GM23338 (cell line): ENCODE measurements at regions not wholly inside any gene's neighbourhood (a gene's known extent, or its start where the extent isn't known, plus 50 kb on each side); places are given as distances from the start of the nearest gene placed in this dataset.

Experiments used
- ATAC-seq: fragments of 200-7000 bp; cut with Tn5 transposase; 3 replicates; pipeline ENCODE4 v1.9.1; 2020
- DNase-seq: peaks from one replicate; pipeline ENCODE4 v3.0.0-alpha.2; 2015; ENCODE audit warnings: low spot score
- H2AFZ ChIP-seq: fragments of 200-600 bp; sonication (generic); 2 replicates; pipeline ENCODE4 v1.8.0; 2016; ENCODE audit warnings: antibody characterized with exemption, mild to moderate bottlenecking, moderate library complexity
- H3F3A ChIP-seq: fragments of 200-600 bp; sonication (generic); replicated peaks from 2 replicates; pipeline ENCODE4 v1.8.0; 2017; ENCODE audit warnings: antibody characterized with exemption, mixed run types, low read depth
- H3K27ac ChIP-seq: fragments of 200-600 bp; sonication (generic); 2 replicates; pipeline ENCODE4 v1.6.1; 2016; ENCODE audit warnings: low read depth
- H3K27me3 ChIP-seq: fragments of 200-600 bp; sonication (generic); 2 replicates; pipeline ENCODE4 v1.8.0; 2016; ENCODE audit warnings: mild to moderate bottlenecking, mixed run types, moderate library complexity; ENCODE audit not compliant: insufficient read depth
- H3K36me3 ChIP-seq: fragments of 200-600 bp; sonication (generic); 2 replicates; pipeline ENCODE4 v1.8.0; 2016; ENCODE audit warnings: mild to moderate bottlenecking; ENCODE audit not compliant: insufficient read depth
- H3K4me1 ChIP-seq: fragments of 200-600 bp; sonication (generic); 2 replicates; pipeline ENCODE4 v1.8.0; 2016; ENCODE audit warnings: mild to moderate bottlenecking, moderate library complexity; ENCODE audit not compliant: insufficient read depth
- H3K4me2 ChIP-seq: fragments of 200-600 bp; sonication (generic); 2 replicates; pipeline ENCODE4 v1.7.1; 2017; ENCODE audit warnings: mixed run types
- H3K4me3 ChIP-seq: fragments of 200-600 bp; sonication (generic); 2 replicates; pipeline ENCODE4 v1.6.1; 2016; ENCODE audit warnings: mixed run types
- H3K79me2 ChIP-seq: fragments of 200-600 bp; sonication (generic); replicated peaks from 2 replicates; pipeline ENCODE4 v1.8.0; 2017; ENCODE audit warnings: mild to moderate bottlenecking; ENCODE audit not compliant: insufficient read depth
- H3K9me2 ChIP-seq: fragments of 200-600 bp; sonication (generic); 2 replicates; pipeline ENCODE4 v1.8.0; 2017; ENCODE audit not compliant: insufficient read depth
- H4K20me1 ChIP-seq: fragments of 200-600 bp; sonication (generic); replicated peaks from 2 replicates; pipeline ENCODE4 v1.8.0; 2017; ENCODE audit warnings: mild to moderate bottlenecking; ENCODE audit not compliant: insufficient read depth
- H3K27ac Mint-ChIP-seq: 2 replicates; pipeline ENCODE4 v1.8.0; 2020; ENCODE audit warnings: inconsistent platforms, mild to moderate bottlenecking, moderate library complexity, mixed read lengths
- H3K27me3 Mint-ChIP-seq: 3 replicates; pipeline ENCODE4 v1.8.0; 2022; ENCODE audit warnings: low read depth, mild to moderate bottlenecking, moderate library complexity, mixed read lengths, inconsistent platforms; ENCODE audit not compliant: insufficient read depth, poor library complexity
- H3K36me3 Mint-ChIP-seq: 3 replicates; pipeline ENCODE4 v1.8.0; 2021; ENCODE audit warnings: low read depth, mild to moderate bottlenecking, inconsistent platforms, moderate library complexity, mixed read lengths
- H3K4me1 Mint-ChIP-seq: 3 replicates; pipeline ENCODE4 v1.8.0; 2020; ENCODE audit warnings: mild to moderate bottlenecking, inconsistent platforms, mixed read lengths
- H3K4me3 Mint-ChIP-seq: 3 replicates; pipeline ENCODE4 v1.8.0; 2021; ENCODE audit warnings: moderate library complexity, mild to moderate bottlenecking, inconsistent platforms, mixed read lengths
- H3K9me3 Mint-ChIP-seq: 3 replicates; pipeline ENCODE4 v1.8.0; 2020; ENCODE audit warnings: moderate library complexity, mild to moderate bottlenecking, inconsistent platforms, mixed read lengths
- ETS1 ChIP-seq: IDR thresholded peaks from 2 replicates; pipeline ENCODE4 v1.6.1; 2016; ENCODE audit warnings: antibody characterized with exemption
- EZH2 ChIP-seq: fragments of 200-600 bp; sonication (generic); IDR thresholded peaks from one replicate; pipeline ENCODE4 v1.8.0; 2017; ENCODE audit warnings: antibody characterized with exemption, mild to moderate bottlenecking, low read depth; ENCODE audit not compliant: unreplicated experiment
- EZH2phosphoT487 ChIP-seq: fragments of 200-600 bp; sonication (generic); IDR thresholded peaks from one replicate; pipeline ENCODE4 v1.8.1; 2018; ENCODE audit warnings: antibody characterized with exemption; ENCODE audit not compliant: unreplicated experiment
- STAT1 ChIP-seq: IDR thresholded peaks from one replicate; pipeline ENCODE4 v1.6.1; 2016; ENCODE audit warnings: antibody characterized with exemption; ENCODE audit not compliant: unreplicated experiment
- ZNF331 ChIP-seq: fragments of 250-450 bp; sonication (Bioruptor Pico); IDR thresholded peaks from 2 replicates; pipeline ENCODE4 v1.5.0; 2020; ENCODE audit warnings: low read depth, mild to moderate bottlenecking, moderate library complexity
- TF ChIP-seq, protein P1 (sequence below), 2 experiments: fragments of 200-600 bp in 1 of 2; sonication (generic) in 1 of 2; conservative IDR thresholded peaks; 2 replicates each; pipeline versions ENCODE4 v1.5.1 to v1.6.1; 2016 to 2017; ENCODE audit warnings: antibody characterized with exemption in 2 of 2, low read depth in 2 of 2, mild to moderate bottlenecking in 2 of 2, moderate library complexity in 1 of 2

DNA sequence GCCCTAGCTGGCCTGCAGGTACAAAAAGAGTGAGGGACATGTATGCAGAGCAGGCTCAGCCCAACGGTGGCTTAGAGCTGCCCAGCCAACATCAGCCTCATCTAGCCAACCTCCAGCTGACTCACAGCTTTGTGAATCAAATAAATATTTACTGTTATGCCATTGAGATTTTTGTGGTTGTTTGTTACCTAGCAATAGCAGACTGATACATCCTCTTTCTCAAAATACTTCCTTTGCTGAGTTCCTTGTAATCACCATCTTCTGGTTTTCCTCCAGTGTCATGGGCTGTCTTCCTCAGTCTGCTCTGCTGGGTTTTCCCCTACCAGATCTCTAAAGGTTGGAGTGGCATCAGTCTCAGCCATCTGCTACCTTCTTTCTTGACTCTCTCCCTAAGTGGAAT lies 126.6 kb upstream of the SLC1A4 start:
- no peak overlapping the region for H3K4me3 ChIP-seq
- Mint-ChIP-seq H3K4me3 (no peak overlapping the region), H3K4me1 (peaks cover 18% of the 10 kb centered on the region), H3K36me3 (no peaks in the 10 kb centered on the region), H3K27me3 (peaks cover 15% of the 10 kb centered on the region), H3K27ac (no peak overlapping the region), H3K9me3 (no peaks in the 10 kb centered on the region)
- no peaks in the 10 kb centered on the region for H3F3A ChIP-seq
- no peak overlapping the region for H3K4me2 ChIP-seq
- peaks cover 78% of the 10 kb centered on the region for H3K27me3 ChIP-seq
- peaks cover 31% of the 10 kb centered on the region for H3K4me1 ChIP-seq
- H3K36me3 ChIP-seq = no peaks in the 10 kb centered on the region
- DNase-seq (no peak), ATAC-seq (no peak)
- TF ChIP-seq STAT1 = no peak
- no peak overlapping the region for H3K27ac ChIP-seq
- H4K20me1 ChIP-seq = no peaks in the 10 kb centered on the region
- no peaks in the 10 kb centered on the region for H3K79me2 ChIP-seq
- H3K9me2 ChIP-seq = no peaks in the 10 kb centered on the region
- no peak overlapping the region for H2AFZ ChIP-seq

- Histone ChIP-seq H3K36me3 (no peaks in the 10 kb centered on the region), H3K4me1 (peaks cover 26% of the 10 kb centered on the region), H3F3A (no peaks in the 10 kb centered on the region), H3K27me3 (peaks cover 73% of the 10 kb centered on the region), H3K79me2 (no peaks in the 10 kb centered on the region), H3K4me2 (0 out of 2 replicates have a peak overlapping the region, but pooled peaks have one; percentile 98), H3K4me3 (no peak overlapping the region), H2AFZ (no peak overlapping the region), H3K9me2 (no peaks in the 10 kb centered on the region), H3K27ac (no peak overlapping the region), H4K20me1 (no peaks in the 10 kb centered on the region)
- DNase-seq (no peak), ATAC-seq (no peak)
- Mint-ChIP-seq H3K4me3 (no peak overlapping the region), H3K4me1 (peaks cover 14% of the 10 kb centered on the region), H3K9me3 (no peaks in the 10 kb centered on the region), H3K36me3 (no peaks in the 10 kb centered on the region), H3K27ac (no peak overlapping the region), H3K27me3 (peaks cover 15% of the 10 kb centered on the region)
- TF ChIP-seq STAT1 (no peak), EZH2phosphoT487 (no peak), ETS1 (no peak), ZNF331 (no peak)
- TF ChIP-seq, protein P1, sequence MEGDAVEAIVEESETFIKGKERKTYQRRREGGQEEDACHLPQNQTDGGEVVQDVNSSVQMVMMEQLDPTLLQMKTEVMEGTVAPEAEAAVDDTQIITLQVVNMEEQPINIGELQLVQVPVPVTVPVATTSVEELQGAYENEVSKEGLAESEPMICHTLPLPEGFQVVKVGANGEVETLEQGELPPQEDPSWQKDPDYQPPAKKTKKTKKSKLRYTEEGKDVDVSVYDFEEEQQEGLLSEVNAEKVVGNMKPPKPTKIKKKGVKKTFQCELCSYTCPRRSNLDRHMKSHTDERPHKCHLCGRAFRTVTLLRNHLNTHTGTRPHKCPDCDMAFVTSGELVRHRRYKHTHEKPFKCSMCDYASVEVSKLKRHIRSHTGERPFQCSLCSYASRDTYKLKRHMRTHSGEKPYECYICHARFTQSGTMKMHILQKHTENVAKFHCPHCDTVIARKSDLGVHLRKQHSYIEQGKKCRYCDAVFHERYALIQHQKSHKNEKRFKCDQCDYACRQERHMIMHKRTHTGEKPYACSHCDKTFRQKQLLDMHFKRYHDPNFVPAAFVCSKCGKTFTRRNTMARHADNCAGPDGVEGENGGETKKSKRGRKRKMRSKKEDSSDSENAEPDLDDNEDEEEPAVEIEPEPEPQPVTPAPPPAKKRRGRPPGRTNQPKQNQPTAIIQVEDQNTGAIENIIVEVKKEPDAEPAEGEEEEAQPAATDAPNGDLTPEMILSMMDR (conservative IDR thresholded peaks at IDR 0.05; ENCODE audit: low read depth in 2 of 2) = no peak
Observed at GRCh38 chr2:64863097-64863820, 125.9 kb upstream of the SLC1A4 start.

- Mint-ChIP-seq H3K4me3 (no peak overlapping the region; the same call in 1 of the 3 replicates), H3K36me3 (no peaks in the 10 kb centered on the region)
- no peak overlapping the region for H3K27ac ChIP-seq
Observed at GRCh38 chr2:64865073-64865830, 123.9 kb upstream of the SLC1A4 start.

More at GRCh38 chr2:64865073-64865830, 123.9 kb upstream of the SLC1A4 start:
- Histone ChIP-seq H3K9me2 (no peaks in the 10 kb centered on the region), H3K79me2 (no peaks in the 10 kb centered on the region), H2AFZ (peak overlapping the region; percentile 100), H4K20me1 (no peaks in the 10 kb centered on the region), H3K27me3 (peaks cover 58% of the 10 kb centered on the region), H3K4me3 (peak overlapping the region; percentile 90), H3F3A (no peaks in the 10 kb centered on the region), H3K36me3 (no peaks in the 10 kb centered on the region), H3K4me1 (peaks cover 13% of the 10 kb centered on the region; the same call in 1 of the 2 replicates), H3K4me2 (peak overlapping the region; percentile 98)
- no peak overlapping the region for H3K27ac Mint-ChIP-seq
- H3K27me3 Mint-ChIP-seq = peaks cover 2% of the 10 kb centered on the region
- no peaks in the 10 kb centered on the region for H3K9me3 Mint-ChIP-seq
- peaks cover 3% of the 10 kb centered on the region for H3K4me1 Mint-ChIP-seq
- ATAC-seq (peak; percentile 84), DNase-seq (peak; percentile 73)
- TF ChIP-seq EZH2 = no peak
- TF ChIP-seq, protein P1 (conservative IDR thresholded peaks at IDR 0.05; ENCODE audit: low read depth in 2 of 2) = peak; percentile 36 to 51; a peak in 3 of 4 replicates
